H9 (cell line): ENCODE measurements at regions not wholly inside any gene's neighbourhood (a gene's known extent, or its start where the extent isn't known, plus 50 kb on each side); places are given as distances from the start of the nearest gene placed in this dataset.

Experiments
- DNase-seq: peaks from one replicate; pipeline ENCODE4 v3.0.0-alpha.2; 2017
- H2AFZ ChIP-seq: one replicate; pipeline ENCODE4 v1.6.1; 2013; ENCODE audit warnings: mild to moderate bottlenecking, low read length, control low read depth, moderate library complexity
- H2AK5ac ChIP-seq: 2 replicates; pipeline ENCODE4 v1.6.1; 2013; ENCODE audit warnings: low read length, control low read depth, mixed read lengths; ENCODE audit not compliant: insufficient read length
- H2BK120ac ChIP-seq: one replicate; pipeline ENCODE4 v1.6.1; 2013; ENCODE audit warnings: low read depth, mild to moderate bottlenecking, low read length, control low read depth, inconsistent platforms; ENCODE audit not compliant: poor library complexity, severe bottlenecking
- H2BK12ac ChIP-seq: 2 replicates; pipeline ENCODE4 v1.6.1; 2013; ENCODE audit warnings: low read length, control low read depth, mixed read lengths, low read depth; ENCODE audit not compliant: insufficient read length
- H2BK15ac ChIP-seq: 2 replicates; pipeline ENCODE4 v1.6.1; 2013; ENCODE audit warnings: low read depth, low read length, control low read depth
- H2BK20ac ChIP-seq: one replicate; pipeline ENCODE4 v1.6.1; 2013; ENCODE audit warnings: low read depth, mild to moderate bottlenecking, low read length, control low read depth, inconsistent platforms; ENCODE audit not compliant: poor library complexity, severe bottlenecking
- H2BK5ac ChIP-seq: 2 replicates; pipeline ENCODE4 v1.6.1; 2013; ENCODE audit warnings: low read length, control low read depth, mixed read lengths; ENCODE audit not compliant: insufficient read length
- H3K14ac ChIP-seq: 2 replicates; pipeline ENCODE4 v1.6.1; 2013; ENCODE audit warnings: low read length, control low read depth; ENCODE audit not compliant: insufficient read depth
- H3K18ac ChIP-seq: 2 replicates; pipeline ENCODE4 v1.6.1; 2013; ENCODE audit warnings: low read depth, mild to moderate bottlenecking, mixed read lengths, low read length, control low read depth; ENCODE audit not compliant: insufficient read length
- H3K23ac ChIP-seq: 2 replicates; pipeline ENCODE4 v1.6.1; 2013; ENCODE audit warnings: low read length, control low read depth, mixed read lengths, low read depth; ENCODE audit not compliant: insufficient read length
- H3K23me2 ChIP-seq: 2 replicates; pipeline ENCODE4 v1.6.1; 2013; ENCODE audit warnings: low read depth, mild to moderate bottlenecking, mixed read lengths, low read length, control low read depth; ENCODE audit not compliant: insufficient read length, poor library complexity, severe bottlenecking
- H3K27ac ChIP-seq: 2 replicates; pipeline ENCODE4 v1.5.1; 2013; ENCODE audit warnings: low read length, control low read depth, mixed read lengths, low read depth; ENCODE audit not compliant: insufficient read length
- H3K27me3 ChIP-seq: 2 replicates; pipeline ENCODE4 v1.6.1; 2013; ENCODE audit warnings: low read length, control low read depth, inconsistent platforms; ENCODE audit not compliant: insufficient read depth
- H3K4ac ChIP-seq: 2 replicates; pipeline ENCODE4 v1.6.1; 2013; ENCODE audit warnings: low read depth, mild to moderate bottlenecking, control low read depth, inconsistent platforms, low read length, moderate library complexity
- H3K4me1 ChIP-seq: 2 replicates; pipeline ENCODE4 v1.6.1; 2013; ENCODE audit warnings: low read length, control low read depth, inconsistent platforms; ENCODE audit not compliant: insufficient read depth
- H3K4me2 ChIP-seq: 2 replicates; pipeline ENCODE4 v1.6.1; 2013; ENCODE audit warnings: low read length, control low read depth, mixed read lengths; ENCODE audit not compliant: insufficient read length, insufficient read depth
- H3K56ac ChIP-seq: 2 replicates; pipeline ENCODE4 v1.6.1; 2013; ENCODE audit warnings: low read depth, mild to moderate bottlenecking, mixed read lengths, low read length, control low read depth; ENCODE audit not compliant: insufficient read length
- H3K79me1 ChIP-seq: 2 replicates; pipeline ENCODE4 v1.6.1; 2013; ENCODE audit warnings: low read depth, mild to moderate bottlenecking, moderate library complexity, low read length, control low read depth, inconsistent platforms; ENCODE audit not compliant: insufficient read depth, poor library complexity, severe bottlenecking
- H3K79me2 ChIP-seq: 2 replicates; pipeline ENCODE4 v1.6.1; 2013; ENCODE audit warnings: low read length, control low read depth, inconsistent platforms; ENCODE audit not compliant: insufficient read depth
- H3K9ac ChIP-seq: 2 replicates; pipeline ENCODE4 v1.6.1; 2013; ENCODE audit warnings: low read length, control low read depth, mixed read lengths; ENCODE audit not compliant: insufficient read length; ENCODE audit errors: extremely low read depth
- H3K9me3 ChIP-seq: one replicate; pipeline ENCODE4 v1.6.1; 2013; ENCODE audit warnings: low read depth, low read length, inconsistent platforms; ENCODE audit not compliant: control insufficient read depth
- H3T11ph ChIP-seq: one replicate; pipeline ENCODE4 v1.6.1; 2013; ENCODE audit warnings: mild to moderate bottlenecking, low read length, control low read depth, inconsistent platforms
- H4K20me1 ChIP-seq: one replicate; pipeline ENCODE4 v1.6.1; 2013; ENCODE audit not compliant: control insufficient read depth, insufficient read length, insufficient read depth
- H4K5ac ChIP-seq: 2 replicates; pipeline ENCODE4 v1.6.1; 2013; ENCODE audit warnings: low read depth, mild to moderate bottlenecking, mixed read lengths, low read length, control low read depth; ENCODE audit not compliant: insufficient read length
- H4K8ac ChIP-seq: replicated peaks from 2 replicates; pipeline ENCODE4 v1.6.1; 2013; ENCODE audit warnings: low read length, control low read depth, mixed read lengths, low read depth; ENCODE audit not compliant: insufficient read length
- H4K91ac ChIP-seq: 2 replicates; pipeline ENCODE4 v1.6.1; 2013; ENCODE audit warnings: low read depth, mild to moderate bottlenecking, moderate library complexity, mixed read lengths, low read length, control low read depth; ENCODE audit not compliant: insufficient read length
- H3K27ac Mint-ChIP-seq, 3 experiments: 2 replicates in 2 of 3; 3 replicates in 1 of 3; pipeline ENCODE4 v1.8.0; 2020 to 2021; ENCODE audit warnings: mixed read lengths in 3 of 3, mild to moderate bottlenecking in 1 of 3, moderate library complexity in 1 of 3
- H3K27me3 Mint-ChIP-seq: 2 replicates; pipeline ENCODE4 v1.8.0; 2021; ENCODE audit warnings: low read depth, mild to moderate bottlenecking, moderate library complexity, mixed read lengths
- H3K36me3 Mint-ChIP-seq, 3 experiments: 2 replicates in 2 of 3; 3 replicates in 1 of 3; pipeline ENCODE4 v1.8.0; 2020 to 2021; ENCODE audit warnings: low read depth in 3 of 3, mixed read lengths in 3 of 3; ENCODE audit not compliant: insufficient read depth in 1 of 3
- H3K4me1 Mint-ChIP-seq, 2 experiments: 2 replicates each; pipeline ENCODE4 v1.8.0; 2020; ENCODE audit warnings: mixed read lengths in 2 of 2
- H3K4me3 Mint-ChIP-seq, 2 experiments: 2 replicates in 1 of 2; 3 replicates in 1 of 2; pipeline ENCODE4 v1.8.0; 2020 to 2021; ENCODE audit warnings: mild to moderate bottlenecking in 2 of 2, mixed read lengths in 2 of 2, moderate library complexity in 1 of 2
- H3K9me3 Mint-ChIP-seq, 2 experiments: 2 replicates in 1 of 2; 3 replicates in 1 of 2; pipeline ENCODE4 v1.8.0; 2020; ENCODE audit warnings: mild to moderate bottlenecking in 2 of 2, mixed read lengths in 2 of 2, moderate library complexity in 1 of 2
- CTCF ChIP-seq: fragments of 200-600 bp; sonication (generic); conservative IDR thresholded peaks from 3 replicates; pipeline ENCODE4 v1.8.0; 2021; ENCODE audit warnings: antibody characterized with exemption, mild to moderate bottlenecking
- WGBS: extraction: QIAGEN DNeasy Blood & Tissue Kit; methylation state at CpG from one replicate; pipeline ENCODE4 v1.1.7; 2013; ENCODE audit warnings: missing lambda C conversion rate, low lambda C conversion rate, mixed read lengths; ENCODE audit not compliant: insufficient read length; ENCODE audit errors: extremely low coverage; 5-methylcytosine and 5-hydroxymethylcytosine counted together

GRCh38 chr10:94192333-94192732 is 170.4 kb downstream of the NOC3L start:
- H2BK120ac ChIP-seq = no peak overlapping the region
- no peaks in the 10 kb centered on the region for H4K20me1 ChIP-seq
- no peaks in the 10 kb centered on the region for H3K9me3 ChIP-seq
- no peaks in the 10 kb centered on the region for H3K79me2 ChIP-seq
- no peaks in the 10 kb centered on the region for H3K4me1 ChIP-seq
- H3K27me3 ChIP-seq = no peaks in the 10 kb centered on the region
- Mint-ChIP-seq H3K4me3 (no peak overlapping the region), H3K4me1 (peaks cover 3 to 8% of the 10 kb centered on the region in 2 experiments), H3K27me3 (peaks cover 3% of the 10 kb centered on the region; the same call in 1 of the 2 replicates), H3K36me3 (no peaks in the 10 kb centered on the region), H3K9me3 (no peaks in the 10 kb centered on the region), H3K27ac (no peak overlapping the region)
- no peaks in the 10 kb centered on the region for H3K23me2 ChIP-seq
- no peak overlapping the region for H3K27ac ChIP-seq
- no peak overlapping the region for H2AFZ ChIP-seq
- no peak overlapping the region for H2BK20ac ChIP-seq
- no peaks in the 10 kb centered on the region for H3K79me1 ChIP-seq
- H4K8ac ChIP-seq = no peak overlapping the region
- H4K5ac ChIP-seq = no peak overlapping the region
- no peak overlapping the region for H4K91ac ChIP-seq
- no peak overlapping the region for H3T11ph ChIP-seq
- no CpG with 5 or more reads among the region's 3 CpGs for WGBS
- H3K4ac ChIP-seq = no peak overlapping the region
- H3K56ac ChIP-seq = no peak overlapping the region
- no peak overlapping the region for H2AK5ac ChIP-seq
- H2BK15ac ChIP-seq = no peak overlapping the region
- no peak overlapping the region for H3K18ac ChIP-seq
- no peak overlapping the region for H2BK5ac ChIP-seq
- no peak for TF ChIP-seq CTCF
- no peak overlapping the region for H3K4me2 ChIP-seq
- DNase-seq = no peak
- H3K9ac ChIP-seq = no peak overlapping the region
- no peak overlapping the region for H2BK12ac ChIP-seq
- H3K23ac ChIP-seq = no peak overlapping the region
- no peak overlapping the region for H3K14ac ChIP-seq
